Retina (tissue), 1 donor: ENCODE measurements at regions not wholly inside any gene's neighbourhood (a gene's known extent, or its start where the extent isn't known, plus 50 kb on each side); places are given as distances from the start of the nearest gene placed in this dataset.
"Not testable (repeated sequence)": the region's sequence is repeated elsewhere in the genome, so short reads cannot be mapped to it uniquely, and the experiment has no call there.

Experiments
- DNase-seq: peaks from one replicate; pipeline ENCODE4 v3.0.0-alpha.2; 2016

DNA sequence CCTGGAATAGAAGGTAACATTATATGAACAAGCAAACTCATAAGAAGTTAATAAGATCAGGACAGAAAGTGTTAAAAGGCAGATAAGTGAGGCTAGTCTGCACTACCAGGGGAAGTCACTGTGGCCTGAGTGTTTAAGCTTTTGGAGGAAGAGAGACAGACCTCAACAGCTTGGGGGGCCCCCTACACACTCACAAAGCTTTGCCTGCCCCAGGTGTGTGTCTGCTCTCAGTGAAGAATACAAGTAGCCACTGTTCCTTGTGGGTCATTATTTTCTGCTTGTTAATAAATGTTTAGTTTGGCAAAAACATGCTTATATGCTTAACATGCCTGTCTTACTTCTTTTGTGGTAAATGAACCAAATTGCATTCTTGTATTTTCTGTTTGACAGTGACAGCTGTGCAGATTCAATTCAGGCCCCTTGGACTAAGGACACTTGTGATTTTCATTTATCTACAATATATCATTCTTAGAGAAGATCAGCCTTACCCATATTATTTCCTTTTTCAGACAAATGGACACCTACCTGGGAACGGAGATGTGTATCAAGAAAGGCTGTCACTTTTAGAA, 50.7 kb upstream of the C12orf71 start:
- no peak for DNase-seq

GRCh38 chr12:27140478-27140969, 58.1 kb upstream of the C12orf71 start:
- DNase-seq, result no peak

GRCh38 chr12:27142101-27142721, 59.8 kb upstream of the C12orf71 start:
- peak; percentile 54 for DNase-seq

DNA sequence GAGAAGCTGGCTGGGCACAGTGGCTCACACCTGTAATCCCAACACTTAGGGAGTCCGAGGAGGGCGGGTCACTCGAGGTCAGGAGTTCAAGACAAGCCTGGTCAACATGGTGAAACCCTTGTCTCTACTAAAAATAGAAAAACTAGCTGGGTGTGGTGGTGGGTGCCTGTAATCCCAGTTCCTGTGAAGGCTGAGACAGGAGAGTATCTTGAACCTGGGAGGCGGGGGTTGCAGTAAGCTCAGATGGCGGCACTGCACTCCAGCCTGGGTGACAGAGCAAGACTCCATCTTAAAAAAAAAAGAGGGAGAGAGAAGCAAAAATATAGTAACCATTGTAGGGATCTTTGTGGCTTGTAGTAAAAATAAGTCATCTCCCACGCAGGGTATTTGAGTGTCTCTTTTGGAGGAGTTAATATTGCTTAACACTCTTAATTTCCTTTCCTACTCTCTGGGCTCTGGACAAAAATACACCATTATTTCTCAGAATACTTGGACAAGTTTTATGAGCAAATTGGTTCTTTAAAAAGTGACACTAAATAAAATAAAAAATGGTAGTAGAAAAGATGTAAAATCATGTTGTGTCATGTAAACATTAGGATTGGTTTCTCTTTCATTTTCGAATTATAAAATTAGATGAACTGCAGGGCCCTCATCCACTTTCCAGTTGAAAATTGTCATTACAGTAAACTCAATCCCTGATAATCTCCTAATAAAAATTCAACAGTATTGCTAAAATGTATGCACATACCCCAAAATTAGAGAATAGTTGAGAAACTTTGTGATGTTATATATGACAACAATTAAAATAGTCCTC, 61.1 kb upstream of the C12orf71 start:
- DNase-seq, result no peak

- DNase-seq, result not testable (repeated sequence)
These were observed 63.3 kb upstream of the C12orf71 start for GRCh38 chr12:27145725-27146124.

- no peak for DNase-seq
These were observed 66.0 kb upstream of the C12orf71 start for GRCh38 chr12:27148373-27148772.

- no peak for DNase-seq
These were observed 66.4 kb upstream of the C12orf71 start for GRCh38 chr12:27148791-27149190.

DNA sequence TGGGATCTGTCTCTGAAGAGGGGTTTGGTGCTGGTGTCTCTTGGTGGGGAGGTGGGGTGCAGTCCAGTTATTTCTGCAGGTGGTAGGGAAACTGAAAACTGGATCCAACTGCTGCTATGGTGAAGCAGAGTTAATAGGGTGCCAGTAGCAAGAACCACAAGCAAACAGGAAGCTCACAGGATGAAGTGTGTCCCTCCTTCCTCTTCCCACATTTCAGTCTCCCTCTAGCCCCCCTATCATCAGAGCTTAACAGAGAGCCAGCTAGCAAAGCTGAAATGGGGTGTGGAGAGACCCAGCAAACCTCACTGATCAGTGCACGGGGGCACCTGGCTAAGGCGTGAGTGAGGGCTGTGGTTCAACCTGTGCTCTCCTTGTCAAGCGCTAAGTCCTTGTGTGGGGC, 69.1 kb upstream of the C12orf71 start:
- no peak for DNase-seq

DNA sequence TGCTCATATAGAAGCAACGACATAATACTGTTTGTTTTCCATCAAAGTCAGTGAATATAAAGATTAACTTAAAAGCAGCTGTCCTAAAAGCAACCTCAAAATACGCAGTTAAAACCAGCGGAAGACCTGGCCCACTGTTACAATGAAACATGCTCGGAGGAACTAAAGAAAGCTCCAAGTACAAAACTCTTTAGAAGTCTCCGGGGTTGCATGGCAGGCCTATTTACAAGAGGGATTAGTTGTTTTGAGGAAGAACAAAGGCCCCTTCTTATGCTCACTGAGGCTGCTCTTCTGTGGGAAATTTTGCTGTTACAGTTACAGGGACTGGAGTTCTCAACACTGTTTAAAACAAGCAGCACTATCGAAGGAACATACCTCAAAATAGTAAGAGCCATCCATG, 75.9 kb upstream of the C12orf71 start:
- DNase-seq, result no peak

GRCh38 chr12:27161458-27162228, 79.3 kb upstream of the C12orf71 start:
- DNase-seq, result no peak

- DNase-seq, result no peak
These were observed 79.8 kb upstream of the C12orf71 start for GRCh38 chr12:27162229-27162537.

- DNase-seq, result no peak
These were observed 80.8 kb upstream of the C12orf71 start for GRCh38 chr12:27163048-27163715.

- DNase-seq, result no peak
These were observed 80.2 kb upstream of the STK38L start for GRCh38 chr12:27163894-27164293.

DNA sequence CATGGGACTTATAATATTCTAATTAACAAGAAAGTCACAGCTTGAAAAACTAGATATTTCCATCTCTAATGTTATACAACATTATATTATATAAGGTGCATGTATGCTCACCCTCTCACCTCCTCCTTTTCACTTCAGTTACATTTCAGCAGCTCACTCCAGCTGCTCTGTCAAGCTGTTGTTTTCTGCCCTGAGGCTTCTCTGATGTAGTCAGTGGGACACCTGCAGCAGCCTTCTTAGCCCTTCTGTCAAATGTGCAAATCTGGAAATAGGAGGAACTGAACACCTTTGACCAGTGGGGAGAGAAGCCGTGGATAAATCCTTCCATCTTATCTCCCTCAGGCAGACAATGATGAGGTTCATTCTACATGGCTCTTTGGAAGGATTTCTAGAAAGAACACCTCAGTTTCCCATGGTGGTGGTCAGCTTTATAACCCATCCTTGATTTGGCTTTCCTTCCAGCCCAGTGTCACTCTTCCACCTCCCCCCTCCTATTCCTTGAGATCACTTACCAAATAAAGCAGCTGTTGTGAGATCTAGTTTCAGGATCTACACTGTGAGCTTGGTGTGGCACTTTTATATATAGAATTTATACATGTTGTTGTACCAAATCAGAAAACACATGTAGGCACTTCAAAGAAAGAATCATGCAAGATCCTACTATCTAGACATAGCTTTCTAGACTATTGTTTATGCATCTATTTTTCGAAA, 79.6 kb upstream of the STK38L start:
- no peak for DNase-seq

GRCh38 chr12:27165958-27166357, 78.1 kb upstream of the STK38L start:
- not testable (repeated sequence) for DNase-seq

GRCh38 chr12:27171494-27171893, 72.6 kb upstream of the STK38L start:
- DNase-seq, result not testable (repeated sequence)

GRCh38 chr12:27176765-27177164, 67.3 kb upstream of the STK38L start:
- DNase-seq, result no peak

GRCh38 chr12:27177706-27178105, 66.4 kb upstream of the STK38L start:
- DNase-seq, result no peak

DNA sequence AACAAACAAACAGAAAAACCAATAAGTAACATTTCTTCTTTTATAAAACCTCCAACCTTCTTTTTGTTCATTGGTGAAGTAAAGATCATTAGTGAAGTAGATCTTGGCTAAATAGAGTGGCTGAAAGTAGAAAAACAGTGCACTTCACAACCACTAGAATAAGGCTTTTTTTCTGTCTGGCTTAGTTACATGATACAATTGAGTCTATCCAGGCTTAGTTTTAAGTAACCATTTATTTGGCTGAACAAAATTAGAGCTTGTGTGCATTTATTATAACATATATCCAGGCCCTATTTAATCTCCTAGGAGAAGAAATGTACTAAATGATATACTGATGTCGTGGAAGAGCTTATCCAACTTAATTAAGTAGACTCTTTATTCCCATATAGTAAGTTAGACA, 65.8 kb upstream of the STK38L start:
- no peak for DNase-seq

- DNase-seq, result no peak
These were observed 65.2 kb upstream of the STK38L start for GRCh38 chr12:27178723-27179399.

DNA sequence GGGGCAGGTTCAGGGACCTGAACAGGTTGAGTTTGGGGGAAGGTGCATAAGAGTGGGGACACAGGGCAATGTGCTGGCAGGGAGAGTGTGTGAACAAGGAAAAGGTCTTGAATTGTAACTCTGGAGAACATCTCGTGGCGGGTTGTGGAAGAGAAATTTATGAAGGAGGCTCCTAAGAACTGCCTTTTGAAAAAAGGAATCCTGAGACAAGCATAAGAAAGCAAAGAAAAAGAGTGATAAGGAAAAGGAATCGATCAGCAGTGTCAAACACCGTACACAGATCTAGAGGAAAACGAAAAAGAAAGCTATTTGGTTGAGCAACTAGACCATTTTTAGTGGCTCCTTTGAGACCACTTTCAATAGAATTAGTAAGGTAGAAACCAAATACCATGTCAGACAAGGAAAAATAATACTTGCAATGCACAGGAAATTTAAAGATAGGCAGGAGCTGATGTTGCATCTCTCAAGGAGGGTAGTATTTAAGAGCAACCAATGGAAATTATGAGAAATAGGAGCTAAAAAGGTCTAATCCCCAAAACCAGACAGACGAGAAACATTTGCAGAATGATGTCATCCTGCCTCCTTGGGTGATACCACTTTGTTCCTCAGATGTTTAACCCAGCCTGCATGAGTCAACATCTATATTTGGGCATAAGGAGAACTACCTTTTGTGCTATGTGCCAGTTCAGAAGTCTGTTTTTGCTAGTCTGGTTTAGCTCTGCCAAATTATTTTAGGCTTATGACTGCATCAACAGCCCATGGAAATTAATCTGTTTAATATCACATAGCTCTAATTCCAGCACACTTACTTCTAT, 64.5 kb upstream of the STK38L start:
- DNase-seq, result no peak
